GM03348 (cell line): ENCODE measurements at regions not wholly inside any gene's neighbourhood (a gene's known extent, or its start where the extent isn't known, plus 50 kb on each side); places are given as distances from the start of the nearest gene placed in this dataset.

Experiments
- DNase-seq: peaks from one replicate; pipeline ENCODE4 v3.0.0; 2012; ENCODE audit warnings: low spot score

DNA sequence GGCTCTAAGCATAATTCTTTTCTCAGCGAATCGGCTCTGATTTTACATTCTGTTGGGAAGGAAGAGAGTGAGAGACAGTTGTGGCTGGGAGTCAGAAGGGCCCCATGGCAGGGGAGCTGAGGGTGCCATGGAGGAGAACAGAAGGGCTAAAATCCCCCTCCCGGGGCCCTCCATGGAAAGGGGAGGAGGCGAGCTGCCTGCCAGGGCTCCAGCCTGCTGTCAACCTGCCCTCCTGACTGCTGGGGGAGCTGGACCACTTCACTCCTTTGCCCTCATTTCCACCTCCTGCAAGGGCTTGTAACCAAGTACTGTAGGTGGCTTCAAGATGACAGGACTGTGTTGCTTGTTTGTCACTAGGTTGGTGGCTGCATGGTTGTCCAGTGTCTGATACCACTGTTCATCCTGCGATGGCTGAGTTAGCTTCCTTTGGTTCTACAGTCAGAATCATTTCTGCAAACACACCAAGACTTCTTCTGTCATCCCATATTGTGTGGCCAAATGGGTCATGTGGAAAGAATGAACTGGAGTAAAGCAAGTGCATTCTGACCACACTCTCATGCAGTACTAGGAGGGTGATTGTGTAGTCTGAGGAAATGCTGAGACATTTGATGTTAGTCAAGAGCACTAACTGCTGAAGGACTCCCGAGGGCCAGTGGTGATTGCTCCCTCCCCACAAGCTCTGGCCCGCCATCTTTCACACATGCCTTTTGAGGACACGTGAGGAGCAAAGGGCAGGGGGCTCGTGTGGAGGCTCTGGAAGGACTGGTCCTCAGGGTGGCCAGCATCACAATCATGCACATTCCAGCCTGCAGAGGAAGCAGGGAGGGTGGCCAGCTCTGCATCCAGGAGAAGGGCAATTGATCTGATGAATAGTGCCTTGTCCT is 307.2 kb downstream of the GADD45G start:
- DNase-seq = no peak

DNA sequence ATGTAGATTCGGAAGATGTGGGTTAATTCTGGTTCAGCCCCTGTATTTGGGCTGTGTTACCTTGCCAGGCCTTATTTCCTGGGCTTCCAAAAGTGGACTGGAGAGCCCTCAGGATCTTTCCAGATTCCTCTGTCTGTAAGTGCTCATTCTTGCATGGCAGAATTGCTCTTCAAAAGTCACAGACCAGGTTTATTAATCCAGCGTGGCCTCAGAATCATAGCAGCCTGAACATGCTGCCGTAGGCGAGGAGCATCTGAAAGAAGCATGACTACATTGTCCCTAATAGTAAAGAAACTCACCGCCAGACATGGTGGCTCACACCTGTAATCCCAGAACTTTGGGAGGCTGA is 307.8 kb downstream of the GADD45G start:
- DNase-seq = no peak

DNA sequence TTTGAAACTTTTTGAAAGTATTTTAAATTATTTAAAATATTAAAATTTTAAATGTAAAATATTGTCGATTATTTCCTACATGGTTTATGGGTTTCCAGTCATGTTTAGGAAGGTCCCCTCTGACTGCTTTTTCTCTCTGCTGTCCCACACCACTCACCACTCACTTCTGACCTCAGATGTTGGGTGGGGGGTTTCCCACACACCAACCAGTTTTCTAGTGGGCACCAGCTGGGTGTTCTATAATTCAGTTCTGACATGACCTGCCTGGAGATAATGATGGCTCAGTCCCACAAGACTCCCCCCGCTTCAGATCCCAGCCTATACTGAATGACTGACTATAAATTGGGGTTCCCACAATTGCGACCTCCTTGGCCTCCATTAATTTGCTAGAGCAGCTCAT is 310.4 kb downstream of the GADD45G start:
- no peak for DNase-seq

DNA sequence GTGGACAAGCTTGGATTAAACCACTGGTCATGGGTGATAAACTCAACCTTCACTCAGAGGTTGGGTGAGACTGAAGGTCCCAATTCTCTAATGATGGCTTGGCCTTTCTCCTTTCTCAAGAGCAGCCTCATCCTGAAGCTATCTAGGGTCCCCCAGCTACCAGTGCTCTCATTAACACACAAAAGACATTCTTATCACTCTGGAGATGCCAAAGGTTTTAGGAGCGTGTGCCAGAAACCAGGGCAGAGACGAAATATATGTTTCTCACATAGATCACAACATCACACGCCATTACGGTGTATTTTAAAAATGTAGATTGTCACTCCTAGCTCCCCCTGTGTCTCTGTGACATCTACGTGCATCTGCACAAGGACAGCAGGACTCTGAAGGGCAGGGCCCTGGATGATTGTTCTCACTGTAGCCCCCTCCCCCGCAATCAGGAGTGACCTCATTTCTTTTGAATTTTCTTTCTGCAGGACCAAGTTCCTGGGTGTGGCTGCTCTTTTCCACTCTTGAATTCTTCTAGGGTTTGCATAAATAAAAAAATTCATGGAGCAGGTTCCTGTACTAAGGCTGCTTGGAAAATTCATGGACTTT is 311.3 kb downstream of the GADD45G start:
- DNase-seq = no peak

DNA sequence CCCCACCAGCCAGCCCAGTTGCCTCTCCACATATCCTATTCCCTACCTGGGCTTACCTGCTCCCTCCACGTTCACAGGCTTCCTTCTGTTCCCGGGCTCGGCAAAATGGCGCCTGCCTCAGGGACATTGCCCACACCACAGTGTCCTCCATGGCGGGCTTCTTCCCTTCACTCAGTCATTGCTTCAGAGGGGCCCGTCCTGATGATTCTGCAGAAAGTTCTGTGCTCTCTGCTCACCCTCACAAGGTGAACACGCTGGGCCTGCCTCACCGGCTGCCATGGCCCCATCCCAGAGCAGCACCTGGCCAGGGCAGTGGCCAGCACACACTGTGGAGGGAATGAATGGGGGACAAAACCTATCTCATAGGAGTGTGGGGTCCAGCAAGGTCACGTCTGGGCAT is 313.0 kb downstream of the GADD45G start:
- no peak for DNase-seq

DNA sequence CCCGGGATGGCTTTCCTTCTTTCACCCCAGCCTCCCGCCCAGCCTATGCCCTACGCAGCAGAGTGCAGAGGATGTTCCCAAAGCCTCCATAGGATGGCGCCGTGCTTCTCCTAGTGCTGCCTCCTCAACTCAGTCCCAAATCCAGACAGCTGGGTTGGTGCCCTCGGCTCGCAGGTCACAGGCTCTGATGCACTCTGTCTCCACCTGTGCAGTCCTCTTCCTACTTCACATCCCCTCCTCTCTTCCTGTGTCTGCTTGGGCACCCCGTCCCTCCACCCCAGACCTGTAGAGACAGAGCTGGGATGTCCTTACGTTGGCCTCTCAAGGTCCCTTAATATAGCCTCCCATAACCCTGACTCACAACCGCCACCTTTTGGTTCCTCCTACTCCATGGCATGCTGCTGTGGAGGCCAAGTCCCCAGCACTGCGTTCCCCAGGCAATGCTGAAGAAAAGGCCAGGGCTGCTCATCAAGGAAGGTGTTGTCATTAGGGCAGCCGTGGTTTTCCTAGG is 314.4 kb downstream of the GADD45G start:
- DNase-seq = no peak

DNA sequence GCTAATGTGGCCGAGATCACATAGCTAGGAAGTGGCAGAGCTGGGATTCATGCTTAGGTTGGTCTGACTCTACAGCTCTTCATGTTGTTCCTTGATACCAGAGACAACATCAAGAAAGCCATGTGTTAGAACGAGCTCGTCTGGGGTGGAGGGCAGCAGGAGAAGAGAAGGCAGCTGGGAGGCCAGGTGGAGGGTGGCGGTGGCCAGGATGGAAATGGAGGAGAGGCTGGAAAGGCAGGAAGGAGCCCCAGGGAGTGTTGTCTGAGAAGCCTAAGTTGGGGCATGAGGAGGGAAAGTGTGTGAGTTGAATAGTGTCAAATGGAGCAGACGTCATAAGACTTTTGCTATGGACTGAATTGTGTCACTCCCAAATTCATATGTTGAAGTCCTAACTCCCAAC is 315.3 kb downstream of the GADD45G start:
- DNase-seq = no peak

DNA sequence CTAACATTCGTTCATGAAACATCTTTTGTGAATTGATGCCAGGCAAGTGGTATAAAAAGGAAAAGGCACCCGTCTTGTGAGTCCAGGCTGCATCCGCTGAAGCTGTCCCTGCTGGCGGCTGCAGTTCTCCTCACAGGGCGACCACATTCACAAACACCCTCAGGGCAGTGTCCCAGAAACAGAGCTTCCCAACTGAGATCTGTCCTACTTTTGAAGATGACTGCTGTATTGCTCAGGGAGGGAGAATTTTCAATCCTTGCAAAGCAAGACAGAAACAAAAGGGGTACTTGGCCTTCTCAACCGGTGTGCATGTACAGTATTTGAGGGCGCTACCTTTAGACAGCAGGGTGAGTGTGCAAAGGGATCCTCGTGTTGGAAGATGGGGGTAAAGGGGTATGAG is 316.1 kb downstream of the GADD45G start:
- DNase-seq = no peak

DNA sequence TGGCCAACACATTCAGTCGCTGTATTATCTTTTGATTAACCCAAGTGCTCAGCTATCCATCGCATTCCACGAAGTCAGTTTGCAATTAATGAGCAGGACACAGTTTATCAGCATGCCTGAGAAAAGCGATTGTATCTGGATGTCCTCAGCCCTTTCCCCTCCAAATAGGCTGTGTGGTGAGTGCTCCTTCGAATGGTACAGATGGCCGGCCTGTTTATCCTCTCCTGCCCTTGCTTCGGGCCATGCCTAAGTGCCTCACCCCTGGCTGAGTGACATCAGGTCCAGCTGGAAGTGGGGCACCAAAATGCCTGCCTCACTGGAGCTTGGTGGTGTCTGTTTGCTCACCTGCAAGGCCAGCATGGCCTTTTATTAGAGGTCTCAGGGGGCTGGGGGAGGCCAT is 317.3 kb downstream of the GADD45G start:
- no peak for DNase-seq

DNA sequence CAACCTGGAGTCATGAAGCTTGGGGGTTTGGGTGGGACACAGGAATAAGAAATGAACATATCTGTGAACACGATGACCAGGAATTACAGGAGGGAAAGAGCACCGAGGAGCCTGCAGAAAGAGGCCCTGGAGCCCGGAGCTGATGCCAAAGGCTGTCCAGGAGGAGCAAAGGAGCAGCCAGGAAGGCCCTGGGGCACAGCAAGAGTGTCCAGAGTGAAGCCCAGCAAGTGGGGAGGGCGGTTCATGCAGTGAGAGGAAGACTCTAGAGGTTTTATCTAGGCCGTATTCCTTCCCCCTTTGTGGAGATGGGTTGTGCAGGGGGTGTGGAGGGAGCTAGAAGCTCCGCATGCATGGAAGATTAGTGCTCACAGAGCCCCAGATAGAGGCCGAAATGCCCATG is 318.4 kb downstream of the GADD45G start:
- no peak for DNase-seq

DNA sequence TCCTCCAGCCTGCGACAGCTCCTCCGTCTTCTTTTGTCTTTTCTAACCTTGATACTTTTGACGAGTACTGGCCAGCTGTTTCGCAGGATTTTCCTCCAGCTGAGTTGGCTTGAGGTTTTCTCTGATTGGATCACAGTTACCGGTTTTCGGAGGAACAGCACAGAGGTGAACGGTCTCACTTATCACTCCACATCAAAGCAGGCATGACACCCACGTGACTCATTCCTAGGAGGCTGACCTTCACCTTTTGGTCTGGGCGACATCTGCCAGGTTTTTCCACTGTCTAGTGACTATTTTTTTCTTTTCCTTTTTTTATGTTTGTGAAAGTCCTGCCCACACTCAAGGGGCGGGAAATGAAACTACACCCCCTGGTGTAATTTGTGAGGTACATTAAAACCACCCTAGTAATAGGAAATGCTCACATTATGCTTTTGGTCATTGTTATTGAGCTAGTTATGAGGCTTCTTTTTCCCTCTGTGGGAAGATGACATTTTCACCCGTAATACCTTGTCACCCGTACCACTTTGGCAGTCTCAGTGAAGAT is 319.2 kb downstream of the GADD45G start:
- no peak for DNase-seq

DNA sequence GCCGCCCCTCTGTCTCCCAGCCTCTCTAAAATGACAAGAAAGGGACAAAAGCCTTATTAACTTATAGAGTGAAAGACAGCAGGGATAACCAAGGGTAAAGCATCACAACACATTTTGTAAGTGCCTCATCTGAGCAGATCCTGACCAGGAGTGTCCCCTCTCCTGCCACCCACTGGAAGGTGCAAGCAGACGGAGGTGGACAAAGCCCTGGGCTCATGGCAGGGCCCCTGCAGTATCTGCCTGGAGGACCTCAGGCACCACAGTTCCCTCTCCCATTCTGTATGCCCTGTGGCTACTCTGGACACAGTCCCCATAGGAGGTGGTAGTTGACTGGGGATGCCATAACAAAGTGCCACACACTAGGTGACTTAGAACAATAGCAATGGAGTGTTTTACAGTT is 319.8 kb downstream of the GADD45G start:
- DNase-seq = no peak

DNA sequence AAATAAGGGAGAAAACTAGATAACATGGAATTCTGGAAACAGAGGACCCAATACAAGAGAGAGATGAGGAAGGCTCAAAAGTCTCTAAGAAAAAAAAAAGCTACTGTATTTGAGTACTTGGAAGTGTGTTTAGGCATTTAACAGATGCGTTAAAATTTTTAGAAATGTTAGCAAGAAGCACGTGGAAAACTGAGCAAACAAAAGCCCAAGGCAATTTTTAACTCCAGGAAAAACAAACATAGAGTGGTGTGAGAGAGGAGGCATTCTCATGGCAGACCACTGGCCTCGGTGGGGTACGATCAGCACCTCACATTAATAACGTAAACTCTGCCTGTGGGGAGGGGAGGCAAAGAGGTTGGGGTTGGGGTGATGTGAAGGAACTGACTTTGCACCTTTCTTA is 321.4 kb downstream of the GADD45G start:
- no peak for DNase-seq

DNA sequence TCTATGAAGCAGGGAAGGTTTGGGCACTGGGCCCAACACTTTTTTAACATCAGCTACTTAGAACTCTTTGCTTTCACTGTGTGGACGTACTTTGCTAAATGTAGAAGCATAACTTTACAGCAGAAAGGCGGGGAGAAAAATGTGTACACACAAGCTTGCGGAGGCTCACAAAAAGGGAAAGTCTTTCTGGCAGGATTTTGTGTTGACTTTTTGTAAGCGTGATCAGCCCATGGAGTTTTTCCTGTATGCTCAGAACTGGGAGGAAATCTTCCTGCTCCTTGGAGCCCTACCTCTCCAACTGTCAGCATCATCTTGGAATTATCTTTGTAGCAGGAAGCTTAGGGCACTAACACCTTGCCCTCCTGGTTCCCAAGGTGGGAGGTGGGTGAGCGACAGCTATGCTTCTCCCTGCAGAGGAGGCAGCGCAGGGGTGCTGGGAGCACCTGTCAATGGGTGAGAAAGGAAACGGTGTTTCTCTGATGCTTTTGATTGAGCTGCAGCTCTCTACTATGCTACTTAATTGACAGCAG is 321.9 kb downstream of the GADD45G start:
- no peak for DNase-seq

DNA sequence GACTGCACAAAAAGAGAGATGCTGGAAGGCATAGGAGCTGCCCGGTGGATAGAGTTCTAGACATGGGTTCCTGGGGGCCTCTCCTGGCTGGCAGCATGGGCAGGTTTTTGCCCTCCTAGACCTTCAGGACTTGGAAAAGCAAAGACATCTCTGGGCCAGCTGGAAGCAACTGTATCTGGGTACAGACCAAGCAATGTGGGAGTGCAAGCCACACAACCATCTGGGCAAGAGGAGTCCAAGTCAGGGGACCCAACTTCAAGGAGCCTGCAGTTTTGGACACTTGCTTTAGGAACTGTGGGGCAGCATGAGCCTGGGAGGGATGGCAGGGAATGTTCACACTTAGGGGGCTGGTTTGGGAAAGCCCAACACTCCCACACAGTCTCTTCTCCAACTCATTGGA is 323.3 kb downstream of the GADD45G start:
- DNase-seq = no peak

DNA sequence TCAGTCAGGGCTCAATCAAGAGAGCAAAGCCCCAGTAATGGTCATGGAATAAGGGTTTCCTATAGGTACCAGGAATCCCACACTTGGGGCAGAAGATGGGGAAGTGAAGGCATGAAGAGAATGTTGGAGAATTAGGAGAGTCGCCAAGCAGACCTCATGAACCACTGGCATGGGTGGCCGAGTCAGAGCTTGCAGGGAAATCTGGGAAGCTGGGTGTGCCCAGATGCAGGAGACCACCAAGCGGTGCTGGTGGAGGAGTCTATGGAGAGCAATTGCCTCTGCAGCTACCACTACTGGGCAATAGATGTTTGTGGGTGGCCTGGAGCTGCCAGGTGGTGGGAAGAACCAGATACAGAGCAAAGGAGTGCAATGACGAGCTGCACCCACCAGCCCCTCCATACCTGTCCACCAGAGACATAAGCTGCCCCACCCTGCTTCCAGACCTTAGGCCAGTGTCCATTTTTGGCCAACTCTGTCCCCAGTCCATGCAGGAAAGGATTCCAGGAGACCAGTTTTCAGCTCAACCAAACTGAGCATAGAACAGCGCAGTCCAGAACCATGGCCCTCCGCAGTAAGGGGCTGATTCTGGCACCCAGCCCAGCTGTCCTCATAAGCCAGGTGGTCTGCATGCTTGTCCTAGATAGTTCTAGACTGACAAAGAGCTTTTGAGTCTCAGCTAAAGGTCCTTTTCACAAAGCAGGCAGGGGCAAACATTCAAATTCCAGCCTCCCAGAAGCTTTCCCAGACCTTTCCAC is 323.9 kb downstream of the GADD45G start:
- DNase-seq = no peak

DNA sequence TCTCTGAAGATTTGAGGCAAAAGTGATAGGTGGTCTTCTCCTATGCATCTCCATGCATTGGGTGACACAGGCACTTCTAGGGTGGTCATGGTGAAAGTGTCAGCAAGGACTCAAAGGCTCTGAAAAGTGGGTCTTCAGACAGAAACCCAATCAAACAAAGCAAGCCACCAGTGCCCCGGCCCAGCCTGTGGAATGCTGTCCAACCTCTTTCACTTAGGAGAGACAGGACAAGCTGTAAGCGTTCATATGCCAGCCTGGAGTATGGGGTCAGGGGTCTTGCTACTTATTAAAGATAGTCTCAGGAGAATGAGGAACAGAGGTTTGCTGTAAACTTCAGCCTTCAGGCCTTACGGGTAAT is 324.5 kb downstream of the GADD45G start:
- DNase-seq = no peak

DNA sequence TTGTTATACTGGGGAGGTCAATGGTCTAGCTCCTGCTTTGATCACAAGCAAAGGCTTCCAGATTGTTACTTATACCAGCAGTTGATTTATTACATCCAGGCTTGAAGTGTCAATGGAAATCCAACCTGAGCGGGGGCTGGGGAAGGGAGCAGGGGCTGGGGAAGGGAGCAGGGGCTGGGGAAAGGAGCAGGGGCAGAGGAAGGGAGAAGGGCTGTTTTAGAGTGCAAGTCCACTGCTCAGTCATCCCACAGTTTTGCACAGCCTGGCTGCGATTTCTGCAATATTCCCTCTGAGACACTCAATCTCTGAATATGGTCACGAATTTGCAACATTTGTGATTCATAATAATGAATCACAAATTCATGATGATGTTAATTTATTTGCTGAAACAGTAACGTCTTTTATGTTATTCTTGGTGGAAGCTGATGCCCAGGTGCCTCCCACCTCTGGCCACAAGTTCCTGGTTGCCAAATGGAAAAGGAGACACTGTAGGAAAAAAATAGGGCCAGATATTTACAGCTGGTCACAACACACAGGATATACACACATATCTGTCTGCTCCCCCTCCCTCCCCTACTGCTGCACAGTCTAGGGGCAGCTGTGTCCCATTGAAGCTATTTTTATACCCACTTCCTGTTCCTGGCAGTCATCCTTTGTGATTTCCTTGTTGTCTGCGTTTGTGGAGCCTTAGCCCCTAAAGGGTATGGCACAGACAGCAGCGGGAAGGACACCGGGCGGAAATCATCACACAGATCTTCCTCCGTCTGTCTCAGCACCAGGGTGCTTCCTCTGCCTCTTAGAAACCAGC is 325.1 kb downstream of the GADD45G start:
- peak; percentile 43 for DNase-seq

DNA sequence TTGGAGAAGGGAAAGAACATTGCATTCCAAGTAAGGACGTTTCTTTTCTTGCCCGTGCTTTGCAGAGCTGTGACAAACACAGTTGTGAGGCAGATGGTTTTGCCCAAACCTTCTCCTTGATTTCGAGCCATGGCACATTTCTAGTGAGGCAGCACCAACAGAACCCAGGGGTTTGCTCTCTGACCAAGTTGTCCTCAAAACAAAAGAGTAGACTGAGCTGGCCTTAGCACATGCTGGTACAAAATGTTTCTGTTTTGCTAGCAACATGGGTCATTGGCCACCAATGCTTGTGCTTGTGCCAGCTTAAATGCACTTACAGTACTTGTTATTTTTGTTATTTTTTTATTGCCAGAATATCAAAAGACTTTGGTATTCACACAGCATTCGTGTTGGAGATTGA is 328.8 kb downstream of the GADD45G start:
- no peak for DNase-seq

DNA sequence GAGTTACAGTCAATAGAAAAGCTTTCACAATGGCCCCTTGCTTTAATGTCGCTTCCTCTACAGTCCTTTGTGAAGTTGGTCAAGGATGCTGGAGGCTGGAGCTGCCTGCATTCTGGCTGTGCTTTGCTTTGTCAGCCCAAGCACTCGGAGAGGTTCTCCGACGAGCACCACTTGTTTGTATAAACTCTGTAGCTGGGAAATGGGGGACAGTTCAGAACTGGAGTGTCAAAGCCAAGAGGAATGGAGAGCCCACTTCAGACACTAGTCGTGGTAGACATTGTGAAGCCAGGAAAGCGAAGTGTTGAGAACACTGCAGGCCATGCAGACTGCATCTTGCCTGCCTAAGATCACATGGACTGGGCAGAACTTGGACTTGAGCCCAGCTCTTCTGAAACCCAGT is 330.3 kb downstream of the GADD45G start:
- DNase-seq = no peak

DNA sequence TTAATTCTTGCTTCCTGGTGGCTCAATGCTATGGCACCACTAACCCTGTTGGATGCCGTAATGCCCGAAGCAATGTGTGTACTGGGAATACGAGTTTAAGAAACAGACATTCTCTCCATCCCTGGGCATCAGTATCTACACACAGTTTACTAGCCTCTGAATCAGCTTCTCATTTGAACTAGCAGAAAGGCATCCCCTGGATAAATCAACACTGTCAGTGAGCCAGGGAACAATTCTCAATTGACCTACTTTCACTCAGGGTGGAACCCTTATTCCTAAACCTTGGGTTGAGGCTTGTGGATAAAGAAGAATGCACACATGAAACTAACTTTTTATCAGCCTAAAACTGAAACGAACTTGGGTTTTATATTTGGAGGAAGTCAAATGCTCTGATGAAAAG is 331.0 kb downstream of the GADD45G start:
- no peak for DNase-seq

DNA sequence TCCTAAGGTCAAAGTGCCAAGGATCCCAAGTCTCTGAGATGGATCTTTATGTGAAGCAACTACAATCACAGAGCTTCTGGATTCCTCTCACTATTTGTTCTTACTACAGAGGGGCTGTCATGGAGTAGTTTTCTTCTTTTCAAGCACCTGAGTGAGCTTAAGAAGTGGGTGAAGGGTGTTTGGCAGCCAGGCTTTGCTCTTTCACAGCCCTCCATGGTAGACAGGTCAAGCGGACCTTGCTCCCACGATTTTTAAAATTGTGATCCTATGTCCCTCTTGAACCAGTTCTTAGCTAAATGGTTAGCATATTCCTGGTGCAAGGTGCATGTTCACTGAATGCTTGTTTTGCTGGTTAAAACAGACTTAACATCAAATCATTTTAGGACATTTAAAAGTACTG is 332.2 kb downstream of the GADD45G start:
- no peak for DNase-seq
